ENCODE measurements at regions not wholly inside any gene's neighbourhood (a gene's known extent, or its start where the extent isn't known, plus 50 kb on each side); places are given as distances from the start of the nearest gene placed in this dataset.

DNA sequence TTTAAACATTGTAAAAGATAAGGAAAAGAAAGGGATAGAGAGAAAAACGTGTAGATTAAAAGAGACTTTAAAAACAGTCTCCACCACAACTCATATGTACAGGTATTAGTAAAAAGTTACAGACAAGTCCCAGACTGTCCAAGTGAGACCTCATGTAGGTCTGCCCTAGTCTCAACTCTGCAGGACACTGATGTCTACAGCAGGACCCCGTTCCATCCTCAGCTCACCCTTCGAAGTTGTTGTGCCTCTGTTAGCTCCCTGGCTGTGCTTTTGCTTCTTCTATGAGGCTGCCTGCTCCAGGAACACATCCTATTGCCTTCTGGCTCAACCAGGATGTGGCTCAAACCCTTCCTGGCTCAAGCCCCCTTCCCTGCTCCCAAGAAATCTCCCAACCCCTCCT, 72.9 kb upstream of the FBXO28 start:
- TF ChIP-seq, protein P1, sequence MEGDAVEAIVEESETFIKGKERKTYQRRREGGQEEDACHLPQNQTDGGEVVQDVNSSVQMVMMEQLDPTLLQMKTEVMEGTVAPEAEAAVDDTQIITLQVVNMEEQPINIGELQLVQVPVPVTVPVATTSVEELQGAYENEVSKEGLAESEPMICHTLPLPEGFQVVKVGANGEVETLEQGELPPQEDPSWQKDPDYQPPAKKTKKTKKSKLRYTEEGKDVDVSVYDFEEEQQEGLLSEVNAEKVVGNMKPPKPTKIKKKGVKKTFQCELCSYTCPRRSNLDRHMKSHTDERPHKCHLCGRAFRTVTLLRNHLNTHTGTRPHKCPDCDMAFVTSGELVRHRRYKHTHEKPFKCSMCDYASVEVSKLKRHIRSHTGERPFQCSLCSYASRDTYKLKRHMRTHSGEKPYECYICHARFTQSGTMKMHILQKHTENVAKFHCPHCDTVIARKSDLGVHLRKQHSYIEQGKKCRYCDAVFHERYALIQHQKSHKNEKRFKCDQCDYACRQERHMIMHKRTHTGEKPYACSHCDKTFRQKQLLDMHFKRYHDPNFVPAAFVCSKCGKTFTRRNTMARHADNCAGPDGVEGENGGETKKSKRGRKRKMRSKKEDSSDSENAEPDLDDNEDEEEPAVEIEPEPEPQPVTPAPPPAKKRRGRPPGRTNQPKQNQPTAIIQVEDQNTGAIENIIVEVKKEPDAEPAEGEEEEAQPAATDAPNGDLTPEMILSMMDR (IDR thresholded peaks at IDR 0.05; ENCODE audit: low read depth, low read length, poor library complexity, severe bottlenecking), result no peak
- no peak for TF ChIP-seq EZH2phosphoT487 (IDR thresholded peaks at IDR 0.05; ENCODE audit: borderline replicate concordance, low read length)
